Activated T-helper 1 cell treated with anti-CD3 and anti-CD28 coated beads, Interleukin-12 subunit alpha, Interleukin-12 subunit beta, Interleukin-2, Interleukin-4 antibody, amounts not matched to agents 30 ng/mL and 10 ng/mL and 1 ng/mL, durations not matched to agents 14 hours and 24 hours and 36 hours (primary cell): ENCODE measurements at regions not wholly inside any gene's neighbourhood (a gene's known extent, or its start where the extent isn't known, plus 50 kb on each side); places are given as distances from the start of the nearest gene placed in this dataset.

Source experiments
- DNase-seq: peaks from one replicate; pipeline ENCODE4 v3.0.0; 2021; ENCODE audit warnings: low spot score
- H3K27ac Mint-ChIP-seq: one replicate; pipeline ENCODE4 v1.8.0; 2021; ENCODE audit warnings: mild to moderate bottlenecking, mixed read lengths
- H3K27me3 Mint-ChIP-seq: one replicate; pipeline ENCODE4 v1.8.0; 2022; ENCODE audit warnings: mild to moderate bottlenecking, moderate library complexity, mixed read lengths; ENCODE audit not compliant: insufficient read depth
- H3K36me3 Mint-ChIP-seq: one replicate; pipeline ENCODE4 v1.8.0; 2021; ENCODE audit warnings: low read depth, mixed read lengths
- H3K4me1 Mint-ChIP-seq: one replicate; pipeline ENCODE4 v1.8.0; 2021; ENCODE audit warnings: low read depth, mixed read lengths
- H3K4me3 Mint-ChIP-seq: one replicate; pipeline ENCODE4 v1.8.0; 2021; ENCODE audit warnings: mild to moderate bottlenecking, moderate library complexity, mixed read lengths
- H3K9me3 Mint-ChIP-seq: one replicate; pipeline ENCODE4 v1.8.0; 2021; ENCODE audit warnings: mixed read lengths
- intact Hi-C: fragments of 100-400 bp; cut with micrococcal nuclease; formaldehyde crosslinking; loops from one replicate; pipeline ENCODE4 v1.15.1; 2024

DNA sequence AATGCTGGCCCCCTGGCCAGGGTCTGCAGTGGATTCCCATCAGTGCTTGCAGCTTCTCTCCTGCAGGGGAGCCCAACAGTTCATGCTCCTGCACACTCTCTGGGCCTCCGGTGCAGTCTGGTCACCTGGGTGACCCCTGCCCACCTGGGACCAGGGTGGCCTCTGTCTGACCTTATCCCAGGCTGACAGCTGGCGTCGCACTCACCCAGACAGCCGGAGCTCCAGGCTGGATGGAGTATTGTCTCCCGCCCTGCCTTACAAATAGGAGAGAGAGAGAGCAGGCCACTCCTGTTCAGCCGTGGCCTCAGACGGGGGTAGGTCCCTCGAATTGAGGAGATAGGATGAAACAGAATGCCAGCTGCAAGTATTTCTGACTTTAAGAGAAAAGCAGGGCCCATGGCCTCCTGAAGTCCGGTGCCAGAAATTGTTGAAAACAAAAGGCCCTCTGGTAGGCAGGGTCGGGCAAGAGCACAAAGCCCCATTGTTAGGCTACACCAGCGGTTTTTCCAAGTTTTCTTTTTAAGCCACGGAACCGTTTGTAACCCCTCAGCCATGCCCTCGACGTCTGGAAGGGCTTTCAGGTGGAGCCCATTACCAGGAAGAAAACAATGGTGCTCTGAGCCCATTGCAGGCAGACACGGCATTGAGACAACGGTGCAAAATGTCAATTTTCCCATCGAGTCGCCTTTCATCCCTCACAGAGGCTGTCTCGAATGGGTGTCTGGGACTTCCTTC lies 258.4 kb downstream of the BCL11A start:
- Mint-ChIP-seq H3K27ac (no peak overlapping the region), H3K4me1 (no peaks in the 10 kb centered on the region), H3K4me3 (no peak overlapping the region), H3K36me3 (no peaks in the 10 kb centered on the region), H3K9me3 (no peaks in the 10 kb centered on the region), H3K27me3 (peaks cover 4% of the 10 kb centered on the region)
- intact Hi-C loops: no loop called here
- DNase-seq: no peak

DNA sequence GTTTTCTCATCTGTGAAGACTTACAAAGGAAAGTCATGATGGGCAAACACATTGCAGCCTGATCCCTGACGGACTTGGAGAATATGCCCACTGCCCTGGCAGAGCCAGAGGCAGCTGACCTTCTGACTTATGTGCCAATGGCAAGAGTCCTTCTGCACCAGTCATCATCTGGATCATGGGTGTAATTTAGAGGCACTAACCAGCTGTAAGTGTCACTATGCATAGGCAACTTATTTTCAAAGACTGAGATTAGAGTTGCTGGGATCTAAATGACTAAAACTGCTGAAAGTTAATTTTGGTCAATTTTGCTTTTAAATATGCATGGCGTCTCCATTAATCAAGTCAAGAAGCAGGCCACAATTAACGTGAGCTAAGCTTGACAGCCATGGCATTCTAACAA lies 261.2 kb downstream of the BCL11A start:
- intact Hi-C loops: no loop called here
- no peaks in the 10 kb centered on the region for H3K36me3 Mint-ChIP-seq
- no peak overlapping the region for H3K4me3 Mint-ChIP-seq
- peaks cover 7% of the 10 kb centered on the region for H3K27me3 Mint-ChIP-seq
- no peaks in the 10 kb centered on the region for H3K4me1 Mint-ChIP-seq
- H3K9me3 Mint-ChIP-seq: no peaks in the 10 kb centered on the region
- no peak for DNase-seq
- no peak overlapping the region for H3K27ac Mint-ChIP-seq

DNA sequence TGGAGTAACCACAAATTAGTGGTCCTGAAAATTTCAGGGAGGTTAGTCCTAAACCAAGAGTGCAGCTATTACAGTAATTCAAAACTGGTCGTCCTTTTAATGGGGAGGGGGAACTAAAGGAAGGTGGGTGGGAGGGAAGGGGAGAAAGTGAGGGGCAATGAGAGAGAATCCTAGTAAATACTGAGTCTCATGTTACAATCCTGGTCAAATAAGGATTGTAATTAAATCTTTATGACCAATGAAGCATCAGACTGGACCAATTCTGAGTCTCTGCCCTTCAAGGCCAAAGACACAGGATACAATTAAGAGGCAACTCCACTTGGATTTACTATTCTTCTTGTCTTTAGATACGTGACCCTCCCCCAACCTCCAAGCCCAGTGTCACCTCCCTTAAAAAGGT lies 262.9 kb downstream of the BCL11A start:
- no peaks in the 10 kb centered on the region for H3K9me3 Mint-ChIP-seq
- H3K4me1 Mint-ChIP-seq: no peaks in the 10 kb centered on the region
- DNase-seq: no peak
- intact Hi-C loops: no loop called here
- H3K27me3 Mint-ChIP-seq: peaks cover 7% of the 10 kb centered on the region
- H3K36me3 Mint-ChIP-seq: no peaks in the 10 kb centered on the region
- no peak overlapping the region for H3K4me3 Mint-ChIP-seq
- no peak overlapping the region for H3K27ac Mint-ChIP-seq

DNA sequence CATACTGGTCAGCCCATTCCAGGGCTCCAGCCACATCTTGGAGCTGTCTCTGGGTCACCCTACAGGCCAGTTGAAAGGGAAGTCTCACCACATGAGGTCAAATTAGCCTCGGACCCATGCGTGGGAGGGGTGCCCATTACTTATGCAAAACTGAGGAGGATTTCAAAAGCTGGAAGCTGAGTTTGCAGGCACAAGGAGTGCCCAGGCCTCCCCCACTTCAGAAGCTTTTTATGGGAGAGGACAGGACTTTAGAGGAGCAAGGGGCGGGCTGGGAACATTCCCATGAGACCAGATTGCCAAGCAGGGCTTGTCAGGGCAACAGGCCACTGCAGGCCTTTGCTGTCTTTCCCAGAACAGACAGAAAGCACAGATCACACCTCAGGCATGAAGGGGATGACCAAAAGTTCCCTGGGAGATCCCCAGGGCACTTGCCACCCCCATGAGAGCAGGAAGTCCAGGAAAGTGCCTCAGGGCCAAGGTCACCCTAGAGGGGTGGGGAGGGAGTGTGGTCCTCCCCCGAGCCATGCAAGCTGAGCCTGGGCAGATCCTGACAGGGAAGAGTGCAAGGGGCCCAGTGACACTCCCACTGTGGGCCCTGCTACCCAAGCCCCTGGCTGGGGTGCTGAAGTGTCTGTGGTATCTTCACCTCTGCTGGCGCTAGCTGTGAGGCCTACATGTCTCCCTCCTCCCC lies 267.7 kb downstream of the BCL11A start:
- H3K27me3 Mint-ChIP-seq: peaks cover 6% of the 10 kb centered on the region
- no peak for DNase-seq
- no peak overlapping the region for H3K27ac Mint-ChIP-seq
- no peaks in the 10 kb centered on the region for H3K36me3 Mint-ChIP-seq
- H3K4me1 Mint-ChIP-seq: no peaks in the 10 kb centered on the region
- no peaks in the 10 kb centered on the region for H3K9me3 Mint-ChIP-seq
- intact Hi-C loops: no loop called here
- no peak overlapping the region for H3K4me3 Mint-ChIP-seq

DNA sequence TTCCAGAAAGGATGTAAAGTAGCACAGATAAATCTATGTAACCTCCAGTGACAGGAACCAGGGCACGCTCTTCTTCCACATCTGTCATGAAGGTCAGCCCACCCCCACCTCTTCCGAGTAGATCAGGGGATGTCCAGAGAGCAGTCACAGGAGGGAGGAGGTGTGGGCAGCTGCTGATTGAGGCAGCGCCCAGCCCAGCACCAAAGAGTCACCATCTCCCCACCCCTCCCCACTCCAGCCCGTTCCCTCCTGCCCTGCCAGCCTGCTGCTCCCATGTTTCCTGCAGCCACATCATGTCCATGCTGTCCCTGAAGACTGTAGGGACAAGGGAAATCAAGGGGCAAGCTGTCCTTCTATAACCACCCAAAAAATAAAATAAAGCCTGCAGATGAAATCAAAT lies 269.8 kb downstream of the BCL11A start:
- intact Hi-C loops: no loop called here
- no peaks in the 10 kb centered on the region for H3K9me3 Mint-ChIP-seq
- no peaks in the 10 kb centered on the region for H3K36me3 Mint-ChIP-seq
- no peak overlapping the region for H3K4me3 Mint-ChIP-seq
- H3K27me3 Mint-ChIP-seq: peaks cover 1% of the 10 kb centered on the region
- no peak for DNase-seq
- no peak overlapping the region for H3K27ac Mint-ChIP-seq
- H3K4me1 Mint-ChIP-seq: no peaks in the 10 kb centered on the region

DNA sequence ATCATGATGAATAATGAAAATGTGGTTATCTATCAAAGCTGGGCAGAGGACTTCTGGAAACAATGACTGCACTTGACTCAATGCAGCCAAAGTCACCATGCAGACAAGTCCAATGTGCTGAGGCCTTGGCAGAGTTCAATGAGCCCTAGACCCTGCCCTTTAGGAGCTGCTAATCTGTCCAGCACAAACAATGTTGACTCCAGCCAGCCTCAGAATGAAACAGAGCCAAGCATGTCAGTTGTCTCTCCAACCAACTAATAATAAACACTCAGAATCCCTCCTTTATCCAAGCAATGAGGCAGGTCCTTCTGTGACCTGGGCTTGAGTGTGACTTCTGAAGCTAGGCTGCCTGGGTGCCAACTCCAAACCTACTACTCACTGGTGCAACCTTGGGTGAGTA lies 270.6 kb downstream of the BCL11A start:
- no peaks in the 10 kb centered on the region for H3K36me3 Mint-ChIP-seq
- H3K4me3 Mint-ChIP-seq: no peak overlapping the region
- no peak for DNase-seq
- H3K27ac Mint-ChIP-seq: no peak overlapping the region
- no peaks in the 10 kb centered on the region for H3K9me3 Mint-ChIP-seq
- peaks cover 1% of the 10 kb centered on the region for H3K27me3 Mint-ChIP-seq
- intact Hi-C loops: no loop called here
- H3K4me1 Mint-ChIP-seq: no peaks in the 10 kb centered on the region

DNA sequence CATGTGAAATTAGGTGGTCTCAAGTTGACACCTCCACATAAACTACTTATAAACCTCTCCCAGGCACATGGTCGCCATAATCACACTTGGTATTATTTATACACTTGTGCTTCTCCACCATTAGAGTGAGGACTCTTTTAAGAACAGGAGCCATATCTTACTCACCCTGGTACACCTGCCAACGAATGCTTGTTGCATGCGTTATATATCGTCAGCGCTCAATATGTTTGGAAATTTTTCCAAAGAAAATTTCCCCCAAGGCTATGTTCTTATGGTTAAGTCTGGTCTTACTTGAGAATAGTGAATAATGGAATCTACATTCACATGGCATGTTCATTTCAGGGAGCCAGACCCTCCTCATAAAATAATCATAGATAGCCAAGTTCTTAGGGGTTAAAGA lies 271.7 kb downstream of the BCL11A start:
- Mint-ChIP-seq H3K36me3 (no peaks in the 10 kb centered on the region), H3K4me1 (no peaks in the 10 kb centered on the region), H3K27me3 (peaks cover 1% of the 10 kb centered on the region), H3K9me3 (no peaks in the 10 kb centered on the region), H3K4me3 (no peak overlapping the region), H3K27ac (no peak overlapping the region)
- intact Hi-C loops: no loop called here
- DNase-seq: no peak

DNA sequence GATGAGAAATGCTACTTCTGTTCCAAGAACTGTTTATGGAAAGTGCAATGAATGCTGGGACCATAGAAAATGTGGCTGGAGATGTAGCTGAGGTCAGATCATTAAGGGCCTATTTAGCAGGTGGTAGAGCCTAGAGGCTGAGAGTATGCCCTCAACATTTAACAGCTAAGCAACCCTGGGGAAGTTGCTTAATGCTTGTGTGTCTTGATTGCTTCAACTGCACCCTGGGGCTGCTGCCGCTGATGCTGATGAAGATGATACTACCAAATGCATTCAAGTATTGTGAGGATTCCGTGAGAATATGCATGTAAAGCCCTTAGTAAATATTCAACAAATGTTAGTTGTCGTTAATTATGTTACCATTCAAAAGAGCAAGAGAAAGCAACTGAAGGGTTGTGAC lies 273.2 kb downstream of the BCL11A start:
- Mint-ChIP-seq H3K27ac (no peak overlapping the region), H3K36me3 (no peaks in the 10 kb centered on the region)
- intact Hi-C loops: no loop called here

DNA sequence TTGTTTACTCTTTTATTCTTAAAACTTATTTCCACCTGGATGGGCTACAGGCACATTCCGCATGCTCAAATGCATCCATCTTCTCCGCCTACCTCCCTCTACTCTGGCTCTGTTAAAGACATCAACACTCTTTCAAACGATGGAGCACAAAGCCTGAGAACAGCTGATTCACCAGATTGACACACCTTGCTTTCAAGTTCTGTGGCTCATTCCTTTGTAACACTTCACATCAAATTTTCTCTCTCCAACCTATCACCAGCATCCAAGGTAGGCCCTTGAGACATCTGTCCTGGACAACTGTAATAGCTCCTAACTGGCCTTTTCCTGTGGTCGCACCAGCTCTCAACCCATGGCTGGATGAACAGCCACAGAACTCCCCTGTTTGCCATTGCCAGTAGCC lies 274.5 kb downstream of the BCL11A start:
- intact Hi-C loops: no loop called here
- H3K36me3 Mint-ChIP-seq: no peaks in the 10 kb centered on the region
- DNase-seq: no peak
- no peak overlapping the region for H3K27ac Mint-ChIP-seq
- H3K9me3 Mint-ChIP-seq: no peaks in the 10 kb centered on the region
- no peaks in the 10 kb centered on the region for H3K4me1 Mint-ChIP-seq
- no peak overlapping the region for H3K4me3 Mint-ChIP-seq
- H3K27me3 Mint-ChIP-seq: peaks cover 1% of the 10 kb centered on the region

More for the DNA sequence above, 273.2 kb downstream of the BCL11A start:
- DNase-seq: no peak
- H3K4me1 Mint-ChIP-seq: no peaks in the 10 kb centered on the region
- H3K27me3 Mint-ChIP-seq: peaks cover 1% of the 10 kb centered on the region
- no peaks in the 10 kb centered on the region for H3K9me3 Mint-ChIP-seq
- no peak overlapping the region for H3K4me3 Mint-ChIP-seq

DNA sequence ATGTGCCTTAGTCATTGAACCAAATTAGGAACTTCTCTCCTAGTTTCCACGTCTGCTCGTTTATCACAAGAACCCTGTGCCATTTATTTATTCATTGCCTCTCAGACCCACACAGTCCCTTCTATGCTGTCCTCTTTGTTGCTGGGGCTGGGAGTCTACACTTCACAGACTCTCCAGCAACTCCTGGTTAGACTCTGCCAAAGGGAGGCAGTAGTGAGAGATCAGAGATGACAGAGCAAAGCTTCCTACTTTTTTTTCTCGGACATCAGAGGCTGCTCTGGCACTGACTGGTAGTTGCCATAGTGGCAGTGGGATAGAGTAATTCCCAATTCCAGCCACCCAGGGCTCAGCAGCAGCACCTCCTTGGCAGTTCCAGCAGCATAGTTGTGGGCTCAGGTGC lies 277.5 kb downstream of the BCL11A start:
- intact Hi-C loops: no loop called here
- H3K9me3 Mint-ChIP-seq: no peaks in the 10 kb centered on the region
- no peak overlapping the region for H3K27ac Mint-ChIP-seq
- H3K36me3 Mint-ChIP-seq: no peaks in the 10 kb centered on the region
- no peak overlapping the region for H3K4me3 Mint-ChIP-seq
- no peak for DNase-seq
- no peaks in the 10 kb centered on the region for H3K27me3 Mint-ChIP-seq
- H3K4me1 Mint-ChIP-seq: no peaks in the 10 kb centered on the region

DNA sequence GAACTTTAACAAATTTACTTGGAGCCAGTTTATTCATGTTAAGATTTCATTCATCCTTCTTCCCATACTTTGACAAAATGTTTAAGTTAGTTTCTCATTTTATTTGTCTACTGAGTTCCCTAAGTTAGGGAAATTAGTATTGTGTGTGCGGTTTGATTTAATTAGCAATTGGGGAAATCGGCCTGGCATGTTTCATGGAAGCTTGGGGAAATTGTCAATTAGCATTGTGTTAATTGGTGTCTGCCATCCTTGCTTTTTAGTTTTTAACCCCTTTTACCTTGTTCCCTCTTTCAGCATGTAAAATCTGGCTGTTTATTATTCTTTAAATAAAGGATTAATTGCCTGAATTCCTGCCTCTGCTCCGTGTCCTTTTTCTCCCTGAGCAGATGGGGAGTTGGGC lies 279.6 kb downstream of the BCL11A start:
- Mint-ChIP-seq H3K27me3 (no peaks in the 10 kb centered on the region), H3K27ac (no peak overlapping the region), H3K36me3 (no peaks in the 10 kb centered on the region), H3K4me3 (no peak overlapping the region), H3K4me1 (no peaks in the 10 kb centered on the region), H3K9me3 (no peaks in the 10 kb centered on the region)
- DNase-seq: no peak
- intact Hi-C loops: no loop called here

DNA sequence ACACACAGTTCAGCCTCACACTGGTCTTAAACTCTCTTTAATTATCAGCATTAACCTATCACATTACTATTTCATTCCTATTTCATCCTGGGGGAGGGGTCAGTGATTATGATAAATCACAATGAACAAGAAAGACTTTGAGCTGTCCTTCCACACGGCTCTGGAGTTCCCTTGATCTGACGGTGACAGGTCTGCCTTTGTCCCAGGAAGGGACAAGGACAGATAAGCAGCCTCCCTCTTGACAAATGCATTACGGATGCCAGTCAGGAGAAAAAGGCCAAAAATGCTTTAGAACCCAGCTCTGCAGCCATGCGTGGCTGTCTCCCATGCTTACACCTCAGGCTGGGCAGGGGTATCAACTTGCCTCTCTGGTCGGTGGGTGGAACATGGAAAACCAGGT lies 281.7 kb downstream of the BCL11A start:
- H3K36me3 Mint-ChIP-seq: no peaks in the 10 kb centered on the region
- DNase-seq: no peak
- H3K4me1 Mint-ChIP-seq: no peaks in the 10 kb centered on the region
- no peak overlapping the region for H3K4me3 Mint-ChIP-seq
- no peaks in the 10 kb centered on the region for H3K27me3 Mint-ChIP-seq
- no peaks in the 10 kb centered on the region for H3K9me3 Mint-ChIP-seq
- no peak overlapping the region for H3K27ac Mint-ChIP-seq
- intact Hi-C loops: no loop called here

DNA sequence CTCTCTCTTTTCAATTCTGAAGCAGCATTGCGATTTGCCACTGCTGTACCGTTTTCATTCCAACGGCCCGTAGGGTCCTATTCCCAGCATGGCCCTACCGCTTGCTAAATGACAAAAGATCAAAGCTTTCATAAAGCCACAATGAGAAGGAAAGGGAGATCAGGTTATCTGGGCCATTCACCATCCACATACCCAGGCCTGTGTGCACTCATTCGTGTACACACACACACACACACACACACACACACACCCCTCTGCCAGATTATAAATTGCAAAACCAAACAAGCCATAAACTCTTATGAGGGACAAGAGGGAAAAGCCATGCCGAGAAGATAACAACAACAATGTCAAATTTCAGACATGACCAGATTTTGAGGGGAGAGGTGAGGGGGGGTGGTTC lies 282.3 kb downstream of the BCL11A start:
- no peak overlapping the region for H3K27ac Mint-ChIP-seq
- no peaks in the 10 kb centered on the region for H3K27me3 Mint-ChIP-seq
- no peaks in the 10 kb centered on the region for H3K9me3 Mint-ChIP-seq
- no peak for DNase-seq
- intact Hi-C loops: no loop called here
- no peaks in the 10 kb centered on the region for H3K36me3 Mint-ChIP-seq
- H3K4me3 Mint-ChIP-seq: no peak overlapping the region
- H3K4me1 Mint-ChIP-seq: no peaks in the 10 kb centered on the region

DNA sequence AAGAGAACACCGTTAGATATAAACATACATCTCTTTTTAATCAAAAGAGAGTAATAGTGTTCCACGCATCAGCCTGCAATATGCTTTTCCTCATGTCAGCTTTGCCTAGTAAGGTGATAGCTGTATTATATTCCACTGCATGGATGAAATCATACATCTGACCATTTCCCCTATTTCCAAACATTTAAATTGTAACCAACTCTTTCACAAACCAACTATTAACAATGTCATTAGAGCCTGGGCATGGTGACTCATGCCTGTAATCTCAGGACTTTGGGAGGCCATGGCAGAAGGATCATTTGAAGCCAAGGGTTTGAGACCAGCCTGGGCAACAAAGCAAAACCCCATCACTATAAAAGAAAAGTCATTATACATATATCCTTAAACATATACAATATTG lies 284.8 kb downstream of the BCL11A start:
- intact Hi-C loops: no loop called here
- DNase-seq: no peak
- H3K4me1 Mint-ChIP-seq: no peaks in the 10 kb centered on the region
- H3K27ac Mint-ChIP-seq: no peak overlapping the region
- H3K36me3 Mint-ChIP-seq: no peaks in the 10 kb centered on the region
- H3K9me3 Mint-ChIP-seq: peaks cover 3% of the 10 kb centered on the region
- no peak overlapping the region for H3K4me3 Mint-ChIP-seq
- no peaks in the 10 kb centered on the region for H3K27me3 Mint-ChIP-seq
